ENCODE measurements at regions not wholly inside any gene's neighbourhood (a gene's known extent, or its start where the extent isn't known, plus 50 kb on each side); places are given as distances from the start of the nearest gene placed in this dataset.
"Not testable (repeated sequence)": the region's sequence is repeated elsewhere in the genome, so short reads cannot be mapped to it uniquely, and the experiment has no call there.

- not testable (repeated sequence) for DNase-seq
Measured at GRCh38 chr11:86166287-86166686, 78.3 kb upstream of the EED start.

GRCh38 chr11:86164106-86164505 is 80.4 kb upstream of the EED start:
- DNase-seq, result no peak

- peak; percentile 68 to 77 for DNase-seq
Measured at GRCh38 chr11:86163221-86163876, 81.2 kb upstream of the EED start.

GRCh38 chr11:86162239-86162638 is 82.3 kb upstream of the EED start:
- peak; percentile 78 to 84 for DNase-seq

GRCh38 chr11:86161837-86162236 is 82.7 kb upstream of the EED start:
- no peak for DNase-seq

- DNase-seq, result no peak
Measured at GRCh38 chr11:86161336-86161735, 83.2 kb upstream of the EED start.

GRCh38 chr11:86160541-86161149 is 83.9 kb upstream of the EED start:
- DNase-seq, result no peak

- DNase-seq, result no peak
Measured at GRCh38 chr11:86159581-86159891, 85.0 kb upstream of the EED start.

- no peak for DNase-seq
Measured at GRCh38 chr11:86158704-86159580, 85.6 kb upstream of the EED start.

- DNase-seq, result no peak
Measured at GRCh38 chr11:86157797-86158378, 86.7 kb upstream of the EED start.

- DNase-seq, result peak in 1 of 2 donors; percentile 39
Measured at GRCh38 chr11:86156397-86156955, 87.6 kb upstream of the PICALM start.

- no peak for DNase-seq
Measured at GRCh38 chr11:86155200-86155844, 86.4 kb upstream of the PICALM start.

- DNase-seq, result no peak
Measured at GRCh38 chr11:86153439-86153838, 84.6 kb upstream of the PICALM start.

- DNase-seq, result no peak
Measured at GRCh38 chr11:86152901-86153300, 84.0 kb upstream of the PICALM start.

- no peak for DNase-seq
Measured at GRCh38 chr11:86152006-86152862, 83.3 kb upstream of the PICALM start.

GRCh38 chr11:86151174-86152005 is 82.5 kb upstream of the PICALM start:
- no peak for DNase-seq

GRCh38 chr11:86150847-86151173 is 81.9 kb upstream of the PICALM start:
- DNase-seq, result no peak

GRCh38 chr11:86149792-86150191 is 80.9 kb upstream of the PICALM start:
- no peak for DNase-seq

- no peak for DNase-seq
Measured at GRCh38 chr11:86148345-86148747, 79.5 kb upstream of the PICALM start.

GRCh38 chr11:86147004-86147403 is 78.1 kb upstream of the PICALM start:
- no peak for DNase-seq
